Rectal smooth muscle tissue (tissue), 1 donor: ENCODE measurements at regions not wholly inside any gene's neighbourhood (a gene's known extent, or its start where the extent isn't known, plus 50 kb on each side); places are given as distances from the start of the nearest gene placed in this dataset.
"Not testable (repeated sequence)": the region's sequence is repeated elsewhere in the genome, so short reads cannot be mapped to it uniquely, and the experiment has no call there.

ENCODE experiments used
- H3K27ac ChIP-seq: one replicate; pipeline ENCODE4 v1.7.0; 2013; ENCODE audit warnings: low read depth, low read length, inconsistent platforms
- H3K27me3 ChIP-seq: one replicate; pipeline ENCODE4 v1.7.0; 2013; ENCODE audit warnings: low read length; ENCODE audit not compliant: control insufficient read depth, insufficient read depth
- H3K36me3 ChIP-seq: one replicate; pipeline ENCODE4 v1.7.0; 2013; ENCODE audit warnings: low read length; ENCODE audit not compliant: control insufficient read depth, insufficient read depth
- H3K4me1 ChIP-seq: one replicate; pipeline ENCODE4 v1.7.0; 2013; ENCODE audit warnings: low read length; ENCODE audit not compliant: control insufficient read depth, insufficient read depth
- H3K4me3 ChIP-seq: one replicate; pipeline ENCODE4 v1.7.0; 2013; ENCODE audit warnings: low read length
- H3K9ac ChIP-seq: one replicate; pipeline ENCODE4 v1.7.0; 2013; ENCODE audit warnings: low read length

DNA sequence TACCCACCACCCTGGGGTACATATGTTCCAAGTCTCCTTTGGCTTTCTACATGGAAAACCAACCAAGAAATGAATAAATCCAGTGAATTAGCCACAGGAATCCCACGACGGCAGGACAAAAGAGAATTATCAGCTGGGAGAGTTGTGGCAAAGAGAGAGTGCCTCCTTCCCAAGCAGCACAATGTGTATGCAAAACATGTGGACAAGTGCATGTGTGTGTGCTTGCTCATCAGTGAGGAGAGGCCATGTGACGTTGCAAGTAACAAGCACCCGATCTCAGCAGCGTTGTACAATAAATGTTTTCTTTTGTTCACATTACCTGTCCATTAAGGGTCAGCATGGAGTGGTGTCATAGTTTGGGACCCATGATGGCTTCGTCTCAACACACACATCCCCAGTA, 50.0 kb upstream of the EMX2 start:
- H3K9ac ChIP-seq = no peak overlapping the region
- H3K4me3 ChIP-seq = no peak overlapping the region
- no peaks in the 10 kb centered on the region for H3K27me3 ChIP-seq
- H3K36me3 ChIP-seq = no peaks in the 10 kb centered on the region
- no peaks in the 10 kb centered on the region for H3K4me1 ChIP-seq
- H3K27ac ChIP-seq = no peak overlapping the region

GRCh38 chr10:117488004-117488403, 54.5 kb upstream of the EMX2 start:
- Histone ChIP-seq H3K9ac (no peak overlapping the region), H3K36me3 (no peaks in the 10 kb centered on the region), H3K4me1 (no peaks in the 10 kb centered on the region), H3K27me3 (no peaks in the 10 kb centered on the region), H3K4me3 (no peak overlapping the region), H3K27ac (no peak overlapping the region)

DNA sequence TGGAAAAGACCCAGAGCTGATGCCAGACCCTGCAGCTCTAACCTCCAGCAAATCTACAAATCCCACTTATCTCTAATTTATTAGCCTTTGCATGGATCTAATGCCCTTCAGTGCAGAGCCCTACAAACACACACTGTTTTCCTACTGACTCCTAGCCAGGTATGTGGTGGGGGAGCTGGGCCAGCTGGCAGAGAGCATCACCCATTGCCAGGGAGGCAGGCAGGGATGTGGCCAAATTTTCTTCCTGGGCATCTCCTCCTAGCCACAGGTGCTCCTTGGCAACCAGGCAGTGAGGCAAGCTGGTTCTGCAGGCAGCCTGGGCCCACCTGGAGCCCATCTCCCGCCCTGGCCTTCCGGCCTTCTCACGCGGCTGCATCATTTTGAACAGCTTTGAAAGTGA, 55.9 kb upstream of the EMX2 start:
- Histone ChIP-seq H3K27ac (no peak overlapping the region), H3K9ac (no peak overlapping the region), H3K36me3 (no peaks in the 10 kb centered on the region), H3K27me3 (no peaks in the 10 kb centered on the region), H3K4me3 (no peak overlapping the region), H3K4me1 (no peaks in the 10 kb centered on the region)

GRCh38 chr10:117483056-117483590, 59.4 kb upstream of the EMX2 start:
- Histone ChIP-seq H3K27ac (no peak overlapping the region), H3K9ac (no peak overlapping the region), H3K4me1 (peaks cover under 1% of the 10 kb centered on the region)

DNA sequence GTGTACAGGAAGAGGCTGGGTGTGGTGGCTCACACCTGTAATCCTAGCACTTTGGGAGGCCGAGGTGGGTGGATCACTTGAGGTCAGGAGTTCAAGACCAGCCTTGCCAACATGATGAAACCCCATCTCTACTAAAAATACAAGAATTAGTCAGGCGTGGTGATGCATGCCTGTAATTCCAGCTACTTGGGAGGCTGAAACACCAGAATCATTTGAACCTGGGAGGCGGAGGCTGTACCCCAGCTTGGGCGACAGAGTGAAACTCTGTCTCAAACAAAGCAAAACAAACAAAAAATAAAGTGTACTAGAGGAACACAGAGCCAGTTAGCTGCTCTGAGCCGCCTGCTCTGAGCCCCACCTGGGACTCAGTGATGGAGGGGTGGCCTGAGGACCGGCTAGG, 61.5 kb upstream of the EMX2 start:
- not testable (repeated sequence) for H3K4me3 ChIP-seq, H3K27me3 ChIP-seq, H3K27ac ChIP-seq, H3K36me3 ChIP-seq, H3K9ac ChIP-seq
- peaks cover 21% of the 10 kb centered on the region for H3K4me1 ChIP-seq

More at GRCh38 chr10:117483056-117483590, 59.4 kb upstream of the EMX2 start:
- H3K36me3 ChIP-seq = no peaks in the 10 kb centered on the region
- no peaks in the 10 kb centered on the region for H3K27me3 ChIP-seq
- no peak overlapping the region for H3K4me3 ChIP-seq

DNA sequence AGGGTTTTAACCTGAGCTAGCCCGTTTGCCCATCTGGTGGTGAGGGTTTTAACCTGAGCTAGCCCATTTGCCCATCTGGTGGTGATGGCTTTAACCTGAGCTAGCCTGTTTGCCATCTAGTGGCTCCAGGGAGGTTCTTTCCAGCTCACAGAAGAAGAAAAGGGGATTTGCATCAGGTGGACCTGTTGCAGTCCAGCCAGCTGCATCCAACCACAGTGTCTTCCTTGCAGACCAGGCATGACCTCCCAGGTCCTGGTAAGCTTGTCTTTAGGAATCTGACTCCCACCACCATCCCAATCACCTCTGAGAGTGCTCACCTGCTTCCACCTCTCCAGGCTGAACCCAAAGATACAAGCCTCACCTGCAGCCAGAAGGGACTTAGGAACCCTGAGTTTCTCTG, 62.4 kb upstream of the EMX2 start:
- Histone ChIP-seq H3K36me3 (no peaks in the 10 kb centered on the region), H3K27me3 (no peaks in the 10 kb centered on the region), H3K27ac (no peak overlapping the region), H3K9ac (no peak overlapping the region), H3K4me1 (peaks cover 22% of the 10 kb centered on the region), H3K4me3 (no peak overlapping the region)

DNA sequence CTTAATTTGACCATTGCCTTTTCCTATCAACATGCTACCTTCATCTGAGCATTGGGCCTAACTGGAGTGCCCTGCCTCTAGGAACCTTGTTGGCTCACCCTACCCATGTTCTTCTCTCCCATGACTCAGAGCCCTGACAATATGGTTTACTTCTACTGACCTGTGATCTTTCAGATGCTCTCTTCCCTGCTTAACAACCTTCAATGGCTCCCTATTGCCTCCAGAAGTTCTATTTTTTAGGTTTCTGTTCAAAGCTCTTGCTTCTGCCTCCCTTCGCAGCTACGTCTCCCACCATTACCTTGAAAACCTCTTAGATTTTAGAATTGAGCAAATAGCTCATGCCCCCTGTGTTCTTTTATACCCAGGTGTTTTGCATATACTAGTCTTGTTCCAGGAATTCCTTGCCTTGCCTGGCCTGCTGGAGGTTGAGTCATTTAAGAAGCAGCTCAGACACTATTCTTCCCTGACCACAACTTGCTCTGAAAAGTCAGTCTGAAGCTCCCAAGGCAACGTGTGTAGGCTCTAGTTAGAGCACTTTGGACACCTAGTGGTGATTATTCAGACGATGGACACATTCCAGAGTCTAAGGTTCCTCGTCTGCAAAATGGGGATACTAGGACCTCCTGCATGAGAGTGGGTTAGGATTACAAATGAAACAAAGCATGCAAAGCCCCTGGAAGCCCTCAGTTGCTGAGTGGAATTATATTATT, 64.4 kb upstream of the EMX2 start:
- Histone ChIP-seq H3K27me3 (no peaks in the 10 kb centered on the region), H3K27ac (peak overlapping the region; percentile 11), H3K36me3 (no peaks in the 10 kb centered on the region), H3K9ac (no peak overlapping the region), H3K4me3 (no peak overlapping the region), H3K4me1 (peaks cover 22% of the 10 kb centered on the region)

DNA sequence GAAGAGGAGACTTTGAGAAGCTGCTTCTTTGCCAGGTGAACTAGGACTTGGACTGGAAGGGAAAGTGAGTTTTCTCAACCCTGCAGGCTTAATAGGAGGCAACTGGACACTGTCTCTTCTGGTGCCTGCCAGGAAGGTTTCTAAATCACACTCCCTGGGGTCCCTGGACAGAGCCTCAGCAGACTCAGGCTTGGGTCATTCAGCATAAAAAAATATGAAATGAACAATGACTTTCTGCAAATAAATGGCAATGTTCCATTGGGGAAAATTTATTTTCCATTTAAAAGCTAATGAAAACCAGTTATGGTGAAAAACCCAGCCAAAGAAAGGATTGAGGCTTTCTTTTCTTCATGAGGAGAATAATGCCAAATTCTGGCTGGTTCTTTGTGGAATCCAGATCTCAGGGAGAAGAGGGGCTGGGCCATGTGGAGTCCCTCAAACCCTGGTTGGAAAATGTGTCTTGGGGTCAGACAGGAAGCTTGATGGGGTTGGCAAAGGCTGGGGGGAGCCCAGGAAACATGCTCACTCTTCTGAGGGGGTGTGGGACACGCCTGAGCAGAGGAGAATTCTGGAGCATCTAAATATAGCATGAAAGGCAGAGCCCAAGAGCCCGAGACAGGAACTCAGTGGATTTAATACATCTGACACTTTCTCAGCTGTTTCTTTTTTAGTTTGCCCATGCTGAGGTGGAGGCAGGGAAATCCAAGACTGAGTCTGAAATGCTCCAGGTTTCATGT, 65.2 kb upstream of the EMX2 start:
- H3K36me3 ChIP-seq = no peaks in the 10 kb centered on the region
- H3K9ac ChIP-seq = no peak overlapping the region
- no peaks in the 10 kb centered on the region for H3K27me3 ChIP-seq
- H3K27ac ChIP-seq = peak overlapping the region; percentile 35
- peaks cover 22% of the 10 kb centered on the region for H3K4me1 ChIP-seq
- no peak overlapping the region for H3K4me3 ChIP-seq

- peak overlapping the region; percentile 35 for H3K27ac ChIP-seq
- peaks cover 22% of the 10 kb centered on the region for H3K4me1 ChIP-seq
- no peak overlapping the region for H3K9ac ChIP-seq
- H3K4me3 ChIP-seq = no peak overlapping the region
- H3K27me3 ChIP-seq = no peaks in the 10 kb centered on the region
- no peaks in the 10 kb centered on the region for H3K36me3 ChIP-seq
Measured at GRCh38 chr10:117476716-117477115, 65.8 kb upstream of the EMX2 start.

GRCh38 chr10:117476281-117476680, 66.3 kb upstream of the EMX2 start:
- no peaks in the 10 kb centered on the region for H3K27me3 ChIP-seq
- H3K36me3 ChIP-seq = no peaks in the 10 kb centered on the region
- no peak overlapping the region for H3K27ac ChIP-seq
- H3K4me1 ChIP-seq = peaks cover 22% of the 10 kb centered on the region
- no peak overlapping the region for H3K4me3 ChIP-seq
- H3K9ac ChIP-seq = no peak overlapping the region

GRCh38 chr10:117472872-117473271, 69.7 kb upstream of the EMX2 start:
- Histone ChIP-seq H3K36me3 (no peaks in the 10 kb centered on the region), H3K27ac (no peak overlapping the region), H3K4me3 (no peak overlapping the region), H3K4me1 (peaks cover 19% of the 10 kb centered on the region), H3K9ac (no peak overlapping the region), H3K27me3 (no peaks in the 10 kb centered on the region)

- Histone ChIP-seq H3K4me3 (no peak overlapping the region), H3K4me1 (peaks cover 4% of the 10 kb centered on the region), H3K9ac (no peak overlapping the region), H3K36me3 (no peaks in the 10 kb centered on the region), H3K27ac (no peak overlapping the region), H3K27me3 (no peaks in the 10 kb centered on the region)
Measured at GRCh38 chr10:117471344-117471874, 71.1 kb upstream of the EMX2 start.
